ENCODE measurements at regions not wholly inside any gene's neighbourhood (a gene's known extent, or its start where the extent isn't known, plus 50 kb on each side); places are given as distances from the start of the nearest gene placed in this dataset.
A peak's percentile ranks its signal among the peaks of the same experiment; 100 is the strongest.
"Not testable (repeated sequence)": the region's sequence is repeated elsewhere in the genome, so short reads cannot be mapped to it uniquely, and the experiment has no call there.

DNA sequence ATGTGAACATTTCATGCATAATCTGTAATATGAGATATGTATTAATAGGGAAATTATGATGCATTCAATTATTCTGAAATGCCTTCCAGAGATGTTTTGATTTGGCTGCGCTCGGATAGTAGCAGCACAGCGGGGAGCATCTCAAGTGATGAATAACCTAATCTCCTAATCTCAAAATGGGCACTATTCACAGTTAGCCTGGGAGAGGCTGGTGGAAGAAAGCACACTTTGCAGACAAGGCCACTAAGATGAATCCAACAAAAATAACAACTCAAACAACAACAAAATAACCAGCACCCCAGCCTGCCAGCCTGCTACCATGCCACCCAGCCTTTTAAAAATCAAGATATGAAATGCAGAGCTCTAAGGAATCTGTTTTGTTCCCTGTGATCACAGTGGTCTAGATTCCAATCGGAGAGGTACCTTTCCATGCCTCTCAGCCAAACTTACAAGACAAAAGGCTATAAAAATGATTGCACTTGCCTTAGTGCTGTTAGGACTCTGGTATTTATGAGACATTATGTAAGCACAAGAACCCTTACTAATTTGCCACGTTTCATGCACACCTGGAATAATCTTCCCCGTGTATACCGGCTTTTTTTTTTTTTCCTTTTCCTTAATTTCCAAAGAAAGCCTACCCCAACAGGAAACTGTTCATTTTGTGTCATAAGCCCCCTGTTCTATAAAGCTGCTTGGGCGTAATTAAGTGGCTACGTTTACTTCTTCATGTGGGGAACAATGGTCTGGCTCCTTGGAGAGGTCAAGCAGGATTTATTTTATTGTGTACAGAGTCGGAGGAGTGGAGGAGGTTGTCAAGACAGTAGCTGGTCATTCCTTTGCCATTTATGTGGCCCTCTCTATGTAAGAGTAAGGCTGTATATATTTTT is 526.9 kb upstream of the FANCL start:
- Mint-ChIP-seq H3K27ac (no peak overlapping the region), H3K9me3 (peaks cover 0 to 2% (median 0%) of the 10 kb centered on the region in 7 donors), H3K27me3 (no peaks in the 10 kb centered on the region), H3K36me3 (no peaks in the 10 kb centered on the region), H3K4me3 (no peak overlapping the region), H3K4me1 (no peaks in the 10 kb centered on the region)
- H3K27ac ChIP-seq (ENCODE audit: insufficient read depth, low read length, poor library complexity, severe bottlenecking), result no peak overlapping the region
- no peaks in the 10 kb centered on the region for H3K27me3 ChIP-seq (ENCODE audit: control insufficient read depth, insufficient read depth, low read length)
- no peaks in the 10 kb centered on the region for H3K4me1 ChIP-seq (ENCODE audit: control insufficient read depth, insufficient read depth, low read length, poor library complexity, severe bottlenecking)
- no peak for ATAC-seq (ENCODE audit: low read depth in 2 of 2)
- no peak overlapping the region for H3K4me3 ChIP-seq (ENCODE audit: low read depth, low read length)
- no peaks in the 10 kb centered on the region for H3K36me3 ChIP-seq (ENCODE audit: control insufficient read depth, insufficient read depth, low read length)
- no peak for DNase-seq
- no peaks in the 10 kb centered on the region for H3K9me3 ChIP-seq (ENCODE audit: control insufficient read depth in 2 of 2, low read length in 2 of 2)

GRCh38 chr2:58764338-58765104 is 523.4 kb upstream of the FANCL start:
- no peak overlapping the region for H3K4me3 Mint-ChIP-seq
- Histone ChIP-seq H3K27me3 (ENCODE audit: control insufficient read depth, insufficient read depth, low read length) (no peaks in the 10 kb centered on the region), H3K4me1 (ENCODE audit: control insufficient read depth, insufficient read depth, low read length, poor library complexity, severe bottlenecking) (no peaks in the 10 kb centered on the region), H3K9me3 (ENCODE audit: control insufficient read depth in 2 of 2, low read length in 2 of 2) (no peaks in the 10 kb centered on the region), H3K4me3 (ENCODE audit: low read depth, low read length) (no peak overlapping the region), H3K27ac (ENCODE audit: insufficient read depth, low read length, poor library complexity, severe bottlenecking) (no peak overlapping the region), H3K36me3 (ENCODE audit: control insufficient read depth, insufficient read depth, low read length) (no peaks in the 10 kb centered on the region)
- DNase-seq, result no peak
- H3K27me3 Mint-ChIP-seq, result no peaks in the 10 kb centered on the region
- H3K4me1 Mint-ChIP-seq, result no peaks in the 10 kb centered on the region
- peaks cover 0 to 2% (median 0%) of the 10 kb centered on the region in 7 donors for H3K9me3 Mint-ChIP-seq
- no peak for ATAC-seq (ENCODE audit: low read depth in 2 of 2)
- no peak overlapping the region for H3K27ac Mint-ChIP-seq
- no peaks in the 10 kb centered on the region for H3K36me3 Mint-ChIP-seq

DNA sequence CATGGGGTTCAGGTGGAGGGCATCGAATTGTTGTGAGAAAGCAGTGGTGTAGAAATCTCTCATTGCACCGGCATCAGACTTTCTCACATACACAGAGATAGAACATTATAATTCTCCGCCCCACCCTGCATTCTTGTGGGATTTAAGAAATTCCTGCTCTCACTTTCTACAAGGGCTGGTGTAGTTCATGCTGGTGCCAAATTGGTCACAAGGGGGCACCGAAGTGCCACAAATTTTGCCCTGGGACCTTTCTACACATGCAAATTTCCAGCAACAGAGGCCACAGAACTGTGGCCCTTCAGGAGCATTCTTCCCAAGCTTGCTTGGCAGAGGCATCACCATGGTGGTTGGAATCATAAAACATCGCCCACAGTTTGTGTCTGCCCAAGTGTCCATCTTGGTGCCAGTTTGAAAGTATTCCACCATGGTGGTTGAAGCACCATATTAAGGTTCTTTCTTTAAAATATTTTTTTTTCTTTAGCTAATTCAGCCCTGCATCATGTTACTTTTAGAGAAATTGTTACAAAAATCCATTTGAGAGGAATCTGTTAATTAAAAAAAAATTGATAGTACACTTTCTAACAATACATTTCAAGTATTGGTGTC is 521.2 kb upstream of the FANCL start:
- no peaks in the 10 kb centered on the region for H3K27me3 Mint-ChIP-seq
- peak in 1 of 3 donors; percentile 19 for DNase-seq

DNA sequence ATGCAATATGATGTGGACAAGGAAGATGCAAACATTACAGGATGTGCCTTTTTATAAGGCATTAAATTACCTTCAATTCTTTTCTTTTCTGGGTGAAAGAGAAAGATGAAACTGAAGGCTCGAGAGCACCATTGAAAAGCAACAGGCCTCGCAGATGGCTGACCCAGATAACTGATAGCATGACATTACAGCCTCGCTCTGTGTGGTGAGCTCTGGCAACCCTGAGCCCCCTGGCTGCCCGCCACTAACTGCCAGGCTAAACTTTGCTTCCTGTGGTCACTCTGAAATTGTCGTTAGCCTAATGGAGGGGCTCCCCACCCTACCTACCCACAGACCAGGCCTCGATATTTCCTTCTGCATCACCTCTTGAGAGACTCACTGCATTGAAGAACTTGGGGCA is 516.8 kb upstream of the FANCL start:
- Mint-ChIP-seq H3K9me3 (peaks cover 0 to 5% (median 0%) of the 10 kb centered on the region in 7 donors), H3K4me3 (no peak overlapping the region), H3K27me3 (no peaks in the 10 kb centered on the region), H3K4me1 (no peaks in the 10 kb centered on the region), H3K36me3 (no peaks in the 10 kb centered on the region), H3K27ac (no peak overlapping the region)
- no peak for DNase-seq
- H3K27me3 ChIP-seq (ENCODE audit: control insufficient read depth, insufficient read depth, low read length), result no peaks in the 10 kb centered on the region
- H3K9me3 ChIP-seq (ENCODE audit: control insufficient read depth in 2 of 2, low read length in 2 of 2), result no peaks in the 10 kb centered on the region
- no peak for ATAC-seq (ENCODE audit: low read depth in 2 of 2)
- no peaks in the 10 kb centered on the region for H3K4me1 ChIP-seq (ENCODE audit: control insufficient read depth, insufficient read depth, low read length, poor library complexity, severe bottlenecking)
- no peak overlapping the region for H3K27ac ChIP-seq (ENCODE audit: insufficient read depth, low read length, poor library complexity, severe bottlenecking)
- no peaks in the 10 kb centered on the region for H3K36me3 ChIP-seq (ENCODE audit: control insufficient read depth, insufficient read depth, low read length)
- no peak overlapping the region for H3K4me3 ChIP-seq (ENCODE audit: low read depth, low read length)

More for the DNA sequence above, 521.2 kb upstream of the FANCL start:
- H3K27ac Mint-ChIP-seq, result no peak overlapping the region
- peaks cover 0 to 4% (median 0%) of the 10 kb centered on the region in 7 donors for H3K9me3 Mint-ChIP-seq
- H3K4me3 Mint-ChIP-seq, result no peak overlapping the region
- no peaks in the 10 kb centered on the region for H3K36me3 Mint-ChIP-seq
- Histone ChIP-seq H3K27ac (ENCODE audit: insufficient read depth, low read length, poor library complexity, severe bottlenecking) (no peak overlapping the region), H3K27me3 (ENCODE audit: control insufficient read depth, insufficient read depth, low read length) (no peaks in the 10 kb centered on the region), H3K4me3 (ENCODE audit: low read depth, low read length) (no peak overlapping the region), H3K9me3 (ENCODE audit: control insufficient read depth in 2 of 2, low read length in 2 of 2) (no peaks in the 10 kb centered on the region), H3K4me1 (ENCODE audit: control insufficient read depth, insufficient read depth, low read length, poor library complexity, severe bottlenecking) (no peaks in the 10 kb centered on the region), H3K36me3 (ENCODE audit: control insufficient read depth, insufficient read depth, low read length) (no peaks in the 10 kb centered on the region)
- H3K4me1 Mint-ChIP-seq, result no peaks in the 10 kb centered on the region
- no peak for ATAC-seq (ENCODE audit: low read depth in 2 of 2)

DNA sequence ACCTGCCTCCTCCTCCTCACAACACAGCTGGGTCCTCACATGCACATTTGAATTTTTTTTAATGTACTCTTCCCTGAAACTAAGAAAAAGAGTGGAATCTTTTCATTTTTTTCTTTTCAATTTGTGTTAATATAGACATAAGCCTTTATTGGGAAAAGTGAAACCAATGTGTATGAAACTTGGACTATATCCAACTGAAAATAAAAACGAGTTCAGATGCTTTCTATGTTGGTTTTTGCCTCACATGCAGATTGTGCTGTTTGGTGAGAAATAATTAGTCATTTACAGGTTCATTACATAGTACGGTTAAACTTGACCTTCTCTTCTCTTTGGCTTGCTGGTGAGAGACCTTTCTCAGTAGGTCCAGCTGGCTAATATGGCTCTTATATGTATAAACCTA is 515.2 kb upstream of the FANCL start:
- H3K9me3 ChIP-seq (ENCODE audit: control insufficient read depth in 2 of 2, low read length in 2 of 2), result no peaks in the 10 kb centered on the region
- H3K27me3 ChIP-seq (ENCODE audit: control insufficient read depth, insufficient read depth, low read length), result no peaks in the 10 kb centered on the region

GRCh38 chr2:58752507-58752906 is 511.4 kb upstream of the FANCL start:
- H3K4me1 Mint-ChIP-seq; H3K9me3 ChIP-seq (ENCODE audit: control insufficient read depth in 2 of 2, low read length in 2 of 2); H3K4me1 ChIP-seq (ENCODE audit: control insufficient read depth, insufficient read depth, low read length, poor library complexity, severe bottlenecking); DNase-seq; H3K4me3 ChIP-seq (ENCODE audit: low read depth, low read length); H3K27me3 Mint-ChIP-seq; H3K27me3 ChIP-seq (ENCODE audit: control insufficient read depth, insufficient read depth, low read length); H3K27ac ChIP-seq (ENCODE audit: insufficient read depth, low read length, poor library complexity, severe bottlenecking); H3K27ac Mint-ChIP-seq; H3K36me3 Mint-ChIP-seq; ATAC-seq (ENCODE audit: low read depth in 2 of 2); H3K4me3 Mint-ChIP-seq; H3K9me3 Mint-ChIP-seq; H3K36me3 ChIP-seq (ENCODE audit: control insufficient read depth, insufficient read depth, low read length): not testable (repeated sequence)

More for the DNA sequence above, 515.2 kb upstream of the FANCL start:
- Mint-ChIP-seq H3K36me3 (no peaks in the 10 kb centered on the region), H3K9me3 (peaks cover 0 to 5% (median 0%) of the 10 kb centered on the region in 7 donors), H3K4me1 (no peaks in the 10 kb centered on the region), H3K4me3 (no peak overlapping the region), H3K27me3 (no peaks in the 10 kb centered on the region), H3K27ac (no peak overlapping the region)
- DNase-seq, result no peak
- H3K4me3 ChIP-seq (ENCODE audit: low read depth, low read length), result no peak overlapping the region
- no peaks in the 10 kb centered on the region for H3K36me3 ChIP-seq (ENCODE audit: control insufficient read depth, insufficient read depth, low read length)
- no peak overlapping the region for H3K27ac ChIP-seq (ENCODE audit: insufficient read depth, low read length, poor library complexity, severe bottlenecking)
- H3K4me1 ChIP-seq (ENCODE audit: control insufficient read depth, insufficient read depth, low read length, poor library complexity, severe bottlenecking), result no peaks in the 10 kb centered on the region
- no peak for ATAC-seq (ENCODE audit: low read depth in 2 of 2)

DNA sequence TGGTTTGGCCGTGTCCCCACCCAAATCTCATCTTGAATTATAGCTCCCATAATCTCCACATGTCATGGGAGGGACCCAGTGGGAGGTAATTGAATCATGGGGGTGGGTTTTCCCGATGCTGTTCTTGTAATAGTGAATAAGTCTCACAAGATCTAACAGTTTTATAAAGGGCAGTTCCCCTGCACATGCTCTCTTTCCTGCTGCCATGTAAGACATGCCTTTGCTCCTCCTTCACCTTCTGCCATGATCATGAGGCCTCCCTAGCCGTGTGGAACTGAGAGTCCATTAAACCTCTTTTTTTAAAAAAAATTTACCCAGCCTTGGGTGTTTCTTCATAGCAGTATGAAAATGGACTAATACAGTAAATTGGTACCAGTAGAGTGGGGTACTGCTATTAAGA is 510.6 kb upstream of the FANCL start:
- not testable (repeated sequence) for H3K4me3 ChIP-seq (ENCODE audit: low read depth, low read length); H3K27me3 Mint-ChIP-seq; ATAC-seq (ENCODE audit: low read depth in 2 of 2); H3K27me3 ChIP-seq (ENCODE audit: control insufficient read depth, insufficient read depth, low read length); H3K36me3 ChIP-seq (ENCODE audit: control insufficient read depth, insufficient read depth, low read length); H3K4me3 Mint-ChIP-seq; H3K9me3 Mint-ChIP-seq; H3K4me1 ChIP-seq (ENCODE audit: control insufficient read depth, insufficient read depth, low read length, poor library complexity, severe bottlenecking); H3K9me3 ChIP-seq (ENCODE audit: control insufficient read depth in 2 of 2, low read length in 2 of 2); DNase-seq; H3K36me3 Mint-ChIP-seq; H3K4me1 Mint-ChIP-seq; H3K27ac ChIP-seq (ENCODE audit: insufficient read depth, low read length, poor library complexity, severe bottlenecking); H3K27ac Mint-ChIP-seq

All from CD4-positive, CD25-positive, alpha-beta regulatory T cell (primary cell).